SJCRH30 (cell line): ENCODE measurements at regions not wholly inside any gene's neighbourhood (a gene's known extent, or its start where the extent isn't known, plus 50 kb on each side); places are given as distances from the start of the nearest gene placed in this dataset.

Source experiments
- DNase-seq, 2 experiments: peaks; one replicate each; pipeline ENCODE4 v3.0.0-alpha.2; 2015 to 2020
- H3K27ac ChIP-seq: fragments of 250-450 bp; sonication (Bioruptor Pico); 2 replicates; pipeline ENCODE4 v1.5.1; 2020; ENCODE audit warnings: mild to moderate bottlenecking, moderate library complexity
- H3K27me3 ChIP-seq: fragments of 250-450 bp; sonication (Bioruptor Pico); 2 replicates; pipeline ENCODE4 v1.5.1; 2020; ENCODE audit warnings: mild to moderate bottlenecking, moderate library complexity
- H3K36me3 ChIP-seq: fragments of 250-450 bp; sonication (Bioruptor Pico); 2 replicates; pipeline ENCODE4 v1.5.1; 2020; ENCODE audit warnings: mild to moderate bottlenecking, moderate library complexity
- H3K4me1 ChIP-seq: fragments of 250-450 bp; sonication (Bioruptor Pico); 2 replicates; pipeline ENCODE4 v1.5.1; 2020; ENCODE audit warnings: mild to moderate bottlenecking, moderate library complexity
- H3K4me3 ChIP-seq: fragments of 250-450 bp; sonication (Bioruptor Pico); 2 replicates; pipeline ENCODE4 v1.5.1; 2020; ENCODE audit warnings: mild to moderate bottlenecking, moderate library complexity
- H3K9me3 ChIP-seq: fragments of 250-450 bp; sonication (Bioruptor Pico); replicated peaks from 2 replicates; pipeline ENCODE4 v1.5.1; 2020; ENCODE audit warnings: mild to moderate bottlenecking, moderate library complexity

- H3K4me3 ChIP-seq, result no peak overlapping the region
- H3K27me3 ChIP-seq, result no peaks in the 10 kb centered on the region
- no peak for DNase-seq
- no peaks in the 10 kb centered on the region for H3K36me3 ChIP-seq
- H3K27ac ChIP-seq, result no peak overlapping the region
- no peaks in the 10 kb centered on the region for H3K9me3 ChIP-seq
- peaks cover 5% of the 10 kb centered on the region; the same call in 1 of the 2 replicates for H3K4me1 ChIP-seq
These were observed 192.5 kb upstream of the BTG1 start for GRCh38 chr12:92338102-92338501.

GRCh38 chr12:92337128-92337527 lies 191.5 kb upstream of the BTG1 start:
- Histone ChIP-seq H3K4me1 (peaks cover 5% of the 10 kb centered on the region; the same call in 1 of the 2 replicates), H3K27ac (no peak overlapping the region), H3K4me3 (no peak overlapping the region), H3K36me3 (no peaks in the 10 kb centered on the region), H3K9me3 (no peaks in the 10 kb centered on the region), H3K27me3 (no peaks in the 10 kb centered on the region)
- DNase-seq, result no peak

- no peaks in the 10 kb centered on the region for H3K9me3 ChIP-seq
- no peaks in the 10 kb centered on the region for H3K27me3 ChIP-seq
- DNase-seq, result no peak
- H3K4me1 ChIP-seq, result peaks cover 5% of the 10 kb centered on the region; the same call in 1 of the 2 replicates
- no peak overlapping the region for H3K4me3 ChIP-seq
- no peaks in the 10 kb centered on the region for H3K36me3 ChIP-seq
- no peak overlapping the region for H3K27ac ChIP-seq
These were observed 191.0 kb upstream of the BTG1 start for GRCh38 chr12:92336641-92337040.

GRCh38 chr12:92335831-92336230 lies 190.2 kb upstream of the BTG1 start:
- H3K27ac ChIP-seq, result no peak overlapping the region
- no peaks in the 10 kb centered on the region for H3K36me3 ChIP-seq
- no peaks in the 10 kb centered on the region for H3K9me3 ChIP-seq
- DNase-seq, result no peak
- H3K27me3 ChIP-seq, result no peaks in the 10 kb centered on the region
- H3K4me3 ChIP-seq, result no peak overlapping the region
- peaks cover 5% of the 10 kb centered on the region; the same call in 1 of the 2 replicates for H3K4me1 ChIP-seq

GRCh38 chr12:92334552-92334951 lies 188.9 kb upstream of the BTG1 start:
- no peak overlapping the region for H3K4me3 ChIP-seq
- H3K27ac ChIP-seq, result no peak overlapping the region
- H3K27me3 ChIP-seq, result no peaks in the 10 kb centered on the region
- H3K36me3 ChIP-seq, result no peaks in the 10 kb centered on the region
- no peaks in the 10 kb centered on the region for H3K9me3 ChIP-seq
- H3K4me1 ChIP-seq, result peaks cover 5% of the 10 kb centered on the region; the same call in 1 of the 2 replicates
- no peak for DNase-seq

- H3K4me3 ChIP-seq, result no peak overlapping the region
- no peaks in the 10 kb centered on the region for H3K4me1 ChIP-seq
- no peak for DNase-seq
These were observed 186.9 kb upstream of the BTG1 start for GRCh38 chr12:92332552-92332951.

GRCh38 chr12:92331383-92331782 lies 185.7 kb upstream of the BTG1 start:
- Histone ChIP-seq H3K4me1 (no peaks in the 10 kb centered on the region), H3K27ac (no peak overlapping the region), H3K36me3 (no peaks in the 10 kb centered on the region), H3K27me3 (no peaks in the 10 kb centered on the region), H3K4me3 (no peak overlapping the region), H3K9me3 (no peaks in the 10 kb centered on the region)
- no peak for DNase-seq

More at GRCh38 chr12:92332552-92332951, 186.9 kb upstream of the BTG1 start:
- Histone ChIP-seq H3K27ac (no peak overlapping the region), H3K27me3 (no peaks in the 10 kb centered on the region), H3K9me3 (no peaks in the 10 kb centered on the region), H3K36me3 (no peaks in the 10 kb centered on the region)

GRCh38 chr12:92330654-92331053 lies 185.0 kb upstream of the BTG1 start:
- H3K36me3 ChIP-seq, result no peaks in the 10 kb centered on the region
- H3K27ac ChIP-seq, result no peak overlapping the region
- H3K27me3 ChIP-seq, result no peaks in the 10 kb centered on the region
- no peak for DNase-seq
- H3K9me3 ChIP-seq, result no peaks in the 10 kb centered on the region
- H3K4me1 ChIP-seq, result no peaks in the 10 kb centered on the region
- no peak overlapping the region for H3K4me3 ChIP-seq

- no peaks in the 10 kb centered on the region for H3K27me3 ChIP-seq
- no peak for DNase-seq
- no peaks in the 10 kb centered on the region for H3K4me1 ChIP-seq
- no peak overlapping the region for H3K4me3 ChIP-seq
- H3K9me3 ChIP-seq, result no peaks in the 10 kb centered on the region
- H3K27ac ChIP-seq, result no peak overlapping the region
- H3K36me3 ChIP-seq, result no peaks in the 10 kb centered on the region
These were observed 181.2 kb upstream of the BTG1 start for GRCh38 chr12:92326877-92327276.

- no peaks in the 10 kb centered on the region for H3K27me3 ChIP-seq
- H3K36me3 ChIP-seq, result no peaks in the 10 kb centered on the region
- no peak overlapping the region for H3K4me3 ChIP-seq
- no peaks in the 10 kb centered on the region for H3K4me1 ChIP-seq
- peak; percentile 6 to 31 for DNase-seq
- no peak overlapping the region for H3K27ac ChIP-seq
- H3K9me3 ChIP-seq, result no peaks in the 10 kb centered on the region
These were observed 179.3 kb upstream of the BTG1 start for GRCh38 chr12:92324849-92325500.

GRCh38 chr12:92312463-92312964 lies 166.9 kb upstream of the BTG1 start:
- DNase-seq, result no peak
- Histone ChIP-seq H3K36me3 (no peaks in the 10 kb centered on the region), H3K9me3 (no peaks in the 10 kb centered on the region; the same call in 1 of the 2 replicates), H3K4me3 (no peak overlapping the region), H3K4me1 (no peaks in the 10 kb centered on the region), H3K27ac (no peak overlapping the region), H3K27me3 (no peaks in the 10 kb centered on the region)

GRCh38 chr12:92304371-92305055 lies 158.9 kb upstream of the BTG1 start:
- Histone ChIP-seq H3K4me1 (peaks cover 7% of the 10 kb centered on the region; the same call in 1 of the 2 replicates), H3K27ac (no peak overlapping the region), H3K36me3 (no peaks in the 10 kb centered on the region), H3K27me3 (no peaks in the 10 kb centered on the region), H3K4me3 (no peak overlapping the region), H3K9me3 (no peaks in the 10 kb centered on the region; the same call in 1 of the 2 replicates)
- no peak for DNase-seq

GRCh38 chr12:92302041-92302829 lies 156.6 kb upstream of the BTG1 start:
- Histone ChIP-seq H3K27ac (no peak overlapping the region), H3K27me3 (no peaks in the 10 kb centered on the region), H3K9me3 (no peaks in the 10 kb centered on the region), H3K4me1 (peaks cover 7% of the 10 kb centered on the region; the same call in 1 of the 2 replicates), H3K36me3 (no peaks in the 10 kb centered on the region), H3K4me3 (no peak overlapping the region)
- DNase-seq, result no peak

GRCh38 chr12:92301356-92301755 lies 155.7 kb upstream of the BTG1 start:
- H3K9me3 ChIP-seq, result no peaks in the 10 kb centered on the region
- H3K4me1 ChIP-seq, result peaks cover 7% of the 10 kb centered on the region; the same call in 1 of the 2 replicates
- no peak for DNase-seq
- H3K27me3 ChIP-seq, result no peaks in the 10 kb centered on the region
- H3K4me3 ChIP-seq, result no peak overlapping the region
- H3K27ac ChIP-seq, result no peak overlapping the region
- no peaks in the 10 kb centered on the region for H3K36me3 ChIP-seq

GRCh38 chr12:92300777-92301176 lies 155.1 kb upstream of the BTG1 start:
- H3K36me3 ChIP-seq, result no peaks in the 10 kb centered on the region
- peaks cover 7% of the 10 kb centered on the region; the same call in 1 of the 2 replicates for H3K4me1 ChIP-seq
- no peak for DNase-seq
- H3K27me3 ChIP-seq, result no peaks in the 10 kb centered on the region
- H3K9me3 ChIP-seq, result no peaks in the 10 kb centered on the region
- H3K27ac ChIP-seq, result no peak overlapping the region
- H3K4me3 ChIP-seq, result no peak overlapping the region
